K562 (cell line): ENCODE measurements at regions not wholly inside any gene's neighbourhood (a gene's known extent, or its start where the extent isn't known, plus 50 kb on each side); places are given as distances from the start of the nearest gene placed in this dataset.

Experiments used
- ATAC-seq: fragments of 200-7000 bp; cut with Tn5 transposase; 3 replicates; pipeline ENCODE4 v1.9.1; 2020; ENCODE audit warnings: moderate library complexity
- BruUV-seq: library from RNA; stranded (reverse); fragments of 400-500 nt; replicated peaks from 2 replicates; lab custom pipeline; 2021; lab: Mats Ljungman, UMichigan
- CTCF ChIA-PET: fragments of 300-600 bp; formaldehyde crosslinking; extraction: SDS; loops from one replicate; lab custom pipeline; 2021; ENCODE audit warnings: low intra/inter-chr PET ratio; lab: Yijun Ruan, JAX
- POLR2A ChIA-PET: fragments of 300-600, 350-650 bp; sonication (Branson Sonifier 250); formaldehyde crosslinking; extraction: SDS; loops from one replicate; lab custom pipeline; 2021; ENCODE audit warnings: antibody characterized with exemption, inconsistent platforms; lab: Yijun Ruan, JAX
- DNase-seq, 4 experiments: peaks; one replicate each; pipeline versions ENCODE4 v3.0.0 to v3.0.0-alpha.2; 2011 to 2018; ENCODE audit warnings: low spot score in 3 of 4, mixed read lengths in 3 of 4; ENCODE audit errors: extremely low read depth in 1 of 4
- FAIRE-seq: peaks from 2 replicates; lab custom pipeline; 2011; peaks lifted over from hg19 to GRCh38; lab: Jason Lieb, UNC
- H2AFZ ChIP-seq: 2 replicates; pipeline ENCODE4 v1.6.0; 2011; ENCODE audit warnings: low read depth, low read length, control low read depth, inconsistent platforms
- H3K27ac ChIP-seq: fragments of 200-600 bp; 3 replicates; pipeline ENCODE4 v1.8.0; 2011; ENCODE audit warnings: low read depth, mild to moderate bottlenecking, control low read depth, inconsistent platforms, low read length, moderate library complexity, mixed read lengths; ENCODE audit errors: extremely low read depth
- H3K27me3 ChIP-seq, 2 experiments: fragments of 300-600 bp in 1 of 2; 2 replicates in 1 of 2; 3 replicates in 1 of 2; pipeline versions ENCODE4 v1.6.0 to v1.8.0; 2011; ENCODE audit warnings: inconsistent platforms in 2 of 2, low read length in 2 of 2, mild to moderate bottlenecking in 1 of 2, mixed read lengths in 1 of 2, moderate library complexity in 1 of 2; ENCODE audit not compliant: control insufficient read depth in 2 of 2, insufficient read depth in 2 of 2
- H3K36me3 ChIP-seq: fragments of 300-600 bp; 3 replicates; pipeline ENCODE4 v1.8.0; 2011; ENCODE audit warnings: mild to moderate bottlenecking, low read length, inconsistent platforms; ENCODE audit not compliant: control insufficient read depth, insufficient read depth
- H3K4me1 ChIP-seq, 2 experiments: fragments of 200-600 bp in 1 of 2; replicated peaks in 1 of 2; 2 replicates in 1 of 2; 3 replicates in 1 of 2; pipeline versions ENCODE4 v1.5.1 to v1.8.0; 2011; ENCODE audit warnings: inconsistent platforms in 2 of 2, low read length in 2 of 2, mild to moderate bottlenecking in 1 of 2, mixed read lengths in 1 of 2, moderate library complexity in 1 of 2; ENCODE audit not compliant: control insufficient read depth in 2 of 2, insufficient read depth in 2 of 2
- H3K4me2 ChIP-seq: 2 replicates; pipeline ENCODE4 v1.6.1; 2011; ENCODE audit warnings: low read length, control low read depth, inconsistent platforms, mixed read lengths; ENCODE audit not compliant: insufficient read depth
- H3K4me3 ChIP-seq: fragments of 200-600 bp; sonication (generic), shearing (Covaris generic); 2 replicates; pipeline ENCODE4 v1.5.1; 2016; ENCODE audit warnings: control low read depth, inconsistent platforms
- H3K79me2 ChIP-seq: fragments of 200-600 bp; 3 replicates; pipeline ENCODE4 v1.8.0; 2011; ENCODE audit warnings: low read length, inconsistent platforms; ENCODE audit not compliant: control insufficient read depth, insufficient read depth
- H3K9ac ChIP-seq, 2 experiments: 2 replicates each; pipeline versions ENCODE4 v1.6.0 to v1.6.1; 2011; ENCODE audit warnings: low read depth in 2 of 2, low read length in 2 of 2, control low read depth in 1 of 2, inconsistent platforms in 1 of 2, mild to moderate bottlenecking in 1 of 2, mixed read lengths in 1 of 2; ENCODE audit not compliant: insufficient read depth in 1 of 2
- H3K9me1 ChIP-seq: one replicate; pipeline ENCODE4 v1.6.0; 2011; ENCODE audit warnings: inconsistent platforms, mild to moderate bottlenecking, low read length, moderate library complexity; ENCODE audit not compliant: control insufficient read depth, insufficient read depth
- H3K9me3 ChIP-seq: replicated peaks from 2 replicates; pipeline ENCODE4 v1.5.1; 2011; ENCODE audit warnings: low read depth, low read length, inconsistent platforms; ENCODE audit not compliant: control insufficient read depth, insufficient read depth
- H4K20me1 ChIP-seq: replicated peaks from 2 replicates; pipeline ENCODE4 v1.6.1; 2011; ENCODE audit warnings: low read length, inconsistent platforms, mixed read lengths; ENCODE audit not compliant: control insufficient read depth, insufficient read depth
- ELF4 ChIP-seq: fragments of 450-650 bp; formaldehyde crosslinking; IDR thresholded peaks from 2 replicates; pipeline ENCODE4 v1.4.0; 2022; ENCODE audit warnings: missing genetic modification characterization
- ESRRB ChIP-seq: fragments of 250-450 bp; sonication (Bioruptor Pico); IDR thresholded peaks from 2 replicates; pipeline ENCODE4 v1.5.0; 2020; ENCODE audit warnings: mild to moderate bottlenecking, moderate library complexity, borderline replicate concordance
- ILF3 ChIP-seq: fragments of 450-650 bp; IDR thresholded peaks from 2 replicates; pipeline ENCODE4 v1.6.1; 2018; ENCODE audit warnings: antibody characterized with exemption, mild to moderate bottlenecking, moderate library complexity, borderline replicate concordance
- KAT7 ChIP-seq: sonication (generic); formaldehyde crosslinking; IDR thresholded peaks from 2 replicates; pipeline ENCODE4 v1.8.0; 2022; ENCODE audit warnings: missing genetic modification reagents, mild to moderate bottlenecking, borderline replicate concordance
- MECOM ChIP-seq: fragments of 250-450 bp; sonication (Bioruptor Pico); IDR thresholded peaks from 2 replicates; pipeline ENCODE4 v1.8.0; 2022; ENCODE audit warnings: inconsistent platforms
- NCOA6 ChIP-seq: fragments of 450-650 bp; IDR thresholded peaks from 2 replicates; pipeline ENCODE4 v1.6.1; 2017; ENCODE audit warnings: mild to moderate bottlenecking
- PPARD ChIP-seq: fragments of 250-450 bp; sonication (Bioruptor Pico); IDR thresholded peaks from 2 replicates; pipeline ENCODE4 v1.8.0; 2022; ENCODE audit warnings: inconsistent platforms, mild to moderate bottlenecking, moderate library complexity
- PYGO2 ChIP-seq: fragments of 450-650 bp; IDR thresholded peaks from 2 replicates; pipeline ENCODE4 v1.6.1; 2016; ENCODE audit warnings: mild to moderate bottlenecking, missing genetic modification characterization, moderate library complexity, missing compliant biosample characterization
- ZNF174 ChIP-seq: fragments of 250-450 bp; sonication (Bioruptor Pico); IDR thresholded peaks from 2 replicates; pipeline ENCODE4 v1.4.0; 2020; ENCODE audit warnings: mild to moderate bottlenecking
- ZNF232 ChIP-seq: sonication (generic); formaldehyde crosslinking; IDR thresholded peaks from 2 replicates; pipeline ENCODE4 v1.8.0; 2022; ENCODE audit warnings: mild to moderate bottlenecking, missing genetic modification reagents
- ZNF584 ChIP-seq: fragments of 200-800 bp; sonication (Bioruptor generic); IDR thresholded peaks from 2 replicates; pipeline ENCODE4 v1.6.1; 2016; ENCODE audit warnings: low read depth, mild to moderate bottlenecking, missing genetic modification characterization, missing compliant biosample characterization
- ZNF77 ChIP-seq: fragments of 250-450 bp; sonication (Bioruptor Pico); IDR thresholded peaks from 2 replicates; pipeline ENCODE4 v1.5.0; 2020
- WGBS: fragments of 100-300 bp; shearing (Covaris generic); methylation state at CpG from one replicate; pipeline ENCODE4 v1.1.6; 2016; ENCODE audit warnings: low coverage, mixed read lengths; ENCODE audit not compliant: insufficient coverage; ENCODE audit errors: missing lambda C conversion rate; 5-methylcytosine and 5-hydroxymethylcytosine counted together
- in situ Hi-C: fragments of 300-500 bp; cut with MboI; formaldehyde crosslinking; loops from 4 replicates; pipeline ENCODE4 v1.15.0; 2018; ENCODE audit warnings: inconsistent platforms, mixed read lengths
- intact Hi-C: fragments of 100-400 bp; cut with micrococcal nuclease; formaldehyde crosslinking; loops from 2 replicates; pipeline ENCODE4 v1.14.2; 2022
- TF ChIP-seq, protein P1 (sequence below), 2 experiments: fragments of 450-650 bp; formaldehyde crosslinking in 1 of 2; IDR thresholded peaks; 2 replicates each; pipeline versions ENCODE4 v1.4.0 to v1.6.1; 2014 to 2020; ENCODE audit warnings: mild to moderate bottlenecking in 2 of 2, borderline replicate concordance in 1 of 2, low read depth in 1 of 2
- TF ChIP-seq, protein P2 (sequence below): sonication (generic); formaldehyde crosslinking; IDR thresholded peaks from 2 replicates; pipeline ENCODE4 v1.9.0; 2022; ENCODE audit warnings: mild to moderate bottlenecking, missing genetic modification reagents

GRCh38 chr22:47797342-47797945 is 1035.0 kb downstream of the TBC1D22A start:
- in situ Hi-C loops, result no loop called here
- 90% methylated on average over 6 of the region's 6 CpGs for WGBS
- Histone ChIP-seq H3K9ac (no peak overlapping the region), H3K27me3 (no peaks in the 10 kb centered on the region), H3K79me2 (no peaks in the 10 kb centered on the region), H4K20me1 (no peaks in the 10 kb centered on the region), H3K27ac (no peak overlapping the region), H3K4me1 (no peaks in the 10 kb centered on the region), H3K4me3 (no peak overlapping the region), H3K36me3 (0 out of 3 replicates have a peak, but pooled peaks cover 4% of the 10 kb centered on the region), H3K4me2 (no peak overlapping the region), H3K9me3 (no peaks in the 10 kb centered on the region), H3K9me1 (no peaks in the 10 kb centered on the region), H2AFZ (no peak overlapping the region)
- TF ChIP-seq ESRRB (CRISPR knock-in tag), result no peak
- TF ChIP-seq ZNF232 (CRISPR knock-in tag), result no peak
- no peak for TF ChIP-seq ILF3
- TF ChIP-seq PYGO2 (tag), result no peak
- TF ChIP-seq PPARD (CRISPR knock-in tag), result no peak
- no peak for TF ChIP-seq ZNF584 (CRISPR knock-in tag)
- TF ChIP-seq MECOM (CRISPR knock-in tag), result no peak
- TF ChIP-seq, protein P1, sequence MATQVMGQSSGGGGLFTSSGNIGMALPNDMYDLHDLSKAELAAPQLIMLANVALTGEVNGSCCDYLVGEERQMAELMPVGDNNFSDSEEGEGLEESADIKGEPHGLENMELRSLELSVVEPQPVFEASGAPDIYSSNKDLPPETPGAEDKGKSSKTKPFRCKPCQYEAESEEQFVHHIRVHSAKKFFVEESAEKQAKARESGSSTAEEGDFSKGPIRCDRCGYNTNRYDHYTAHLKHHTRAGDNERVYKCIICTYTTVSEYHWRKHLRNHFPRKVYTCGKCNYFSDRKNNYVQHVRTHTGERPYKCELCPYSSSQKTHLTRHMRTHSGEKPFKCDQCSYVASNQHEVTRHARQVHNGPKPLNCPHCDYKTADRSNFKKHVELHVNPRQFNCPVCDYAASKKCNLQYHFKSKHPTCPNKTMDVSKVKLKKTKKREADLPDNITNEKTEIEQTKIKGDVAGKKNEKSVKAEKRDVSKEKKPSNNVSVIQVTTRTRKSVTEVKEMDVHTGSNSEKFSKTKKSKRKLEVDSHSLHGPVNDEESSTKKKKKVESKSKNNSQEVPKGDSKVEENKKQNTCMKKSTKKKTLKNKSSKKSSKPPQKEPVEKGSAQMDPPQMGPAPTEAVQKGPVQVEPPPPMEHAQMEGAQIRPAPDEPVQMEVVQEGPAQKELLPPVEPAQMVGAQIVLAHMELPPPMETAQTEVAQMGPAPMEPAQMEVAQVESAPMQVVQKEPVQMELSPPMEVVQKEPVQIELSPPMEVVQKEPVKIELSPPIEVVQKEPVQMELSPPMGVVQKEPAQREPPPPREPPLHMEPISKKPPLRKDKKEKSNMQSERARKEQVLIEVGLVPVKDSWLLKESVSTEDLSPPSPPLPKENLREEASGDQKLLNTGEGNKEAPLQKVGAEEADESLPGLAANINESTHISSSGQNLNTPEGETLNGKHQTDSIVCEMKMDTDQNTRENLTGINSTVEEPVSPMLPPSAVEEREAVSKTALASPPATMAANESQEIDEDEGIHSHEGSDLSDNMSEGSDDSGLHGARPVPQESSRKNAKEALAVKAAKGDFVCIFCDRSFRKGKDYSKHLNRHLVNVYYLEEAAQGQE (IDR thresholded peaks at IDR 0.05; ENCODE audit: borderline replicate concordance), result no peak
- TF ChIP-seq, protein P1 (CRISPR knock-in tag; IDR thresholded peaks at IDR 0.05; ENCODE audit: low read depth), result no peak
- no peak for TF ChIP-seq NCOA6
- TF ChIP-seq ELF4 (CRISPR knock-in tag), result no peak
- TF ChIP-seq KAT7 (CRISPR knock-in tag), result no peak
- TF ChIP-seq ZNF77 (CRISPR knock-in tag), result no peak
- no peak for TF ChIP-seq ZNF174 (CRISPR knock-in tag)
- TF ChIP-seq, protein P2, sequence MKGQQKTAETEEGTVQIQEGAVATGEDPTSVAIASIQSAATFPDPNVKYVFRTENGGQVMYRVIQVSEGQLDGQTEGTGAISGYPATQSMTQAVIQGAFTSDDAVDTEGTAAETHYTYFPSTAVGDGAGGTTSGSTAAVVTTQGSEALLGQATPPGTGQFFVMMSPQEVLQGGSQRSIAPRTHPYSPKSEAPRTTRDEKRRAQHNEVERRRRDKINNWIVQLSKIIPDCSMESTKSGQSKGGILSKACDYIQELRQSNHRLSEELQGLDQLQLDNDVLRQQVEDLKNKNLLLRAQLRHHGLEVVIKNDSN, result no peak
- BruUV-seq, result no TSS peak
- DNase-seq, result no peak
- ATAC-seq, result no peak
- POLR2A ChIA-PET, result interaction anchor here (0.7 to 0.8 kb wide), 2 partner anchors 10 to 18 kb away, joined by 3 to 6 read pairs; no protein-coding TSS in a partner anchor
- FAIRE-seq, result no peak
- intact Hi-C loops, result no loop called here
- CTCF ChIA-PET, result no interaction called here
